ENCODE measurements at regions not wholly inside any gene's neighbourhood (a gene's known extent, or its start where the extent isn't known, plus 50 kb on each side); places are given as distances from the start of the nearest gene placed in this dataset.
"Not testable (repeated sequence)": the region's sequence is repeated elsewhere in the genome, so short reads cannot be mapped to it uniquely, and the experiment has no call there.

DNA sequence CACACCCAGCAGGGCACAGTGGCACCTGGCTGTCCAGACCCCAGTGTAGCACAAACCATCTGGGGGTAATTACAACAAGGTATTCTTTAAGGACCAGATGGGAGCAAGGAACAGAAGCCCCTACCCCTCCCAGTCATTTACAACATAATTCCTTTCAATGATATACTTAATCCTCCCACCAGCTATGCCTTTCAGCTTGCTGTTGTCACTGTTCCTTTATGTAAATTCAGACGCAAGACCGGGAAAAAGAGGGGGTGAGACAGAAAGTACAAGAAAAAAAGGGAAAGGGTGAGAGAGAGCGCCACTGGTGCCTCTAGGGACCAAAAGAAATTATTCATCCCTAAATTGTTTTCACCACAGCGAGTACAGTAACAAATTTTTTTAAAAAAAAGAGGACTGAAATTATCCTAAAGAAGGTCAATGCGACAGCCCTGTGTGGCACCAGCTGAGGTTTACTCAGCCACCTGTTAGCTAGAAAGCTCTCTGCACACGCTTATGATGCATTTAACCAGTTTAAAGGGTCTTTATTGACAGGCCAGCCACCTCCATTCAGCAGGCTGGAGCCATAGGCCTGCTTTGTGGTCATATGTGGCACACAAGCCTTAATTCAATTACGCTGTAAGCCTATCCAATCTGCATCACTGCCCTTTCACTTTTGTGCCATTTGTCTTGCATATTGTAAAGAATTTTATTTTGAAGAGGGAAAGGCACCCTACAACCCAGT lies 210.2 kb upstream of the ISL1 start:
- no peak for DNase-seq (ENCODE audit: low read depth)

GRCh38 chr5:51181208-51181894 lies 201.9 kb upstream of the ISL1 start:
- DNase-seq (ENCODE audit: low read depth) = no peak

GRCh38 chr5:51185850-51186329 lies 197.4 kb upstream of the ISL1 start:
- DNase-seq (ENCODE audit: low read depth) = no peak

- DNase-seq (ENCODE audit: low read depth) = no peak
Observed at GRCh38 chr5:51188001-51188591, 195.2 kb upstream of the ISL1 start.

GRCh38 chr5:51194671-51195070 lies 188.6 kb upstream of the ISL1 start:
- no peak for DNase-seq (ENCODE audit: low read depth)

DNA sequence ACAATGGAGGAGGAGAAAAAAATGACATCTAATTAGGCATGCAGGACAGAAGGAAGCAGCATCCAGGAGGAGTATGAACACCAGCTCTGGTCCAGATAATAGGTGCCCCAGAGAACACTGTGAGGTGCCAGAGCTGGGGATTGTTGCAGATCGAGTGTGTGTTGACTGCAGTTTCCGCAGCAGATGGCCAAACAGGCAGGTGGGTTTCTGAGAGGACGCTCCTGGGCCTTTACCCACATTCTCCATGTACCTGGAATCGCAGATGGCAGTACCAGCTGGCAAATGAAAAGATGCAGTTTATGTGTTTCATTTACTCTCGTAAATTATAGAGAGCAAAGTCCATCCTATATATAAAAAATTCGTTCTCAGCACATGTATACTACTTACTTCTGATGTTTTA lies 182.2 kb upstream of the ISL1 start:
- DNase-seq (ENCODE audit: low read depth) = no peak

DNA sequence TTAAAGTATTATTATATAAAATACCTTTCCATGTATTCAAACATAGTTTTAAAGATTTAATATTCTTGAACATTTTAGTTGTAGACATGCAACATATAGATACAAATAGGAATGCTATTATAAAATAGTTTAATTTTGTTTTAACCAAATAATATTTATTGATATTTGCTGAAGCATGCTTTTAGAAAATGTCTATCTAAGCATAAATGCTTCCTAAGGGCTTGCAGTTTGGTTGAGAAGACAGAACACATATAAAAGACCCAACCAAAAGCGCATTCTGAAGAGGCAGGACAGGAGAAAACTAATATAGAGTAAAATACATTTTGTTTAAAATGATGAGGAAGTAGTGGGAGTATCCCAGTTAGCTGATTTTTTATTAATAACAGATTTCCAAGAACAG lies 181.5 kb upstream of the ISL1 start:
- no peak for DNase-seq (ENCODE audit: low read depth)

- no peak for DNase-seq (ENCODE audit: low read depth)
Observed at GRCh38 chr5:51202161-51202560, 181.1 kb upstream of the ISL1 start.

- no peak for DNase-seq (ENCODE audit: low read depth)
Observed at GRCh38 chr5:51203598-51203997, 179.7 kb upstream of the ISL1 start.

- no peak for DNase-seq (ENCODE audit: low read depth)
Observed at GRCh38 chr5:51208296-51208695, 175.0 kb upstream of the ISL1 start.

GRCh38 chr5:51214746-51215145 lies 168.5 kb upstream of the ISL1 start:
- DNase-seq (ENCODE audit: low read depth) = no peak

DNA sequence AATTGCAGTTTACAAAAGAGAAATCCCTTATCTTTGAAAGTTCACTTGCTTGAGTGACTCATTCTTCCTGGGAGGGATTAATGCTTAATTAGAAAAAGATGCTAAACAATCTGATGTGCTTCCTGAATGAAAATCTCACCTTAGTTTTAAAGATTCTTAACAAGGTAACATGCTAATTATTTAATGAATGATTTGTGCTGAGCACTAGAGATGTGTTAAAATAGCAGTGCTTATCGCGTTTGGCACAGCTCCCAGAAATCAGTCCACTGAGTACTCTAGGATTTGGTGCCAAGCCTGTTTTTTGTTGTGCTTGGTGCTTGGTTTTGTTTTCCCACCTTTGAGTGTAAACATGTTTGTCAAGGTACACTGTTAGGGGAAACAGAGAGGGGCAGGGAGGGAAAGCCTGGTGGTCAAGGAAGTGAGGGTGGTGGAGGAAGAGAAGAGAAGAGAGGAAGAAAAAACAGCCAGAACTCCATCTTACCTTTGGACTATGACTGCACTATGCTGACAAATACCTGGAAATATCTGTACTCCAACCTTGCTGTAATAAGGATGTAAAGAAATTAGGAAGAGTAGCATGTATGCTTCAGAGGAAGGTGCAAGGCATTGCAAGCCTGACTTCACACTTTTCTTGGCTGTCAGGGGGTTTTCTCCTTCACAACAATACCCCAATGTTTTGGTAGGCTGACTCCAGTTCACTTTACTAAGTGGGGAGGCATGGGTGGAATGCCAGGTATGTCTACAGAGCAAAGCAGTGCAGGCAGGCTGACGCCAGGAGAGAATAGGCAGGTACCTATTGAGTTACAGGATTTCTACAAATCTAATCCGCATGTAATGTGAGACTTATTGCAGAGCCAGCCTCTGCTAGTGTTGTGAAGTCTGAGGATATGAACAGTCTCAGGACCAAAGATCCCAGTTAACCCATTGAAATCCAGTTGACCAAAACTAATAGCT lies 157.2 kb upstream of the ISL1 start:
- DNase-seq (ENCODE audit: low read depth) = no peak

GRCh38 chr5:51227963-51228470 lies 155.2 kb upstream of the ISL1 start:
- no peak for DNase-seq (ENCODE audit: low read depth)

DNA sequence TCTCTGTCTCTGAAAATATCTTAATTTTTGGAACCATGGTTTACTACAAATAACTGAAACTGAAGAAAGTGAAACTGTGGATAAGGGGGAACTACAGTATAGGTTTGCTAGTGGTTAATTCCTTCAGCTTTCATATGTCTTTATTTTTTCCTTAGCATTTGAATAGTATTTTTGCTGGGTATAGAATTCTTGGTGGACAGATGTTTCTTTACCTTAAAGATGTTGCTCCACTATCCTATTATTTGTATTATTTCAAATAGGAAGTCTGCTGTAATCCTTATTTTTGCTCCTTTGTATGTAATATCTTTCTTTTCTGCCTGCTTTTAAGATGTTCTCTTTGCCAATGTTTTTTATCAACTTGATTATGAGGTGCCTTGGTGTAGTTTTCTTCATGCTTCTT lies 152.9 kb upstream of the ISL1 start:
- no peak for DNase-seq (ENCODE audit: low read depth)

- no peak for DNase-seq (ENCODE audit: low read depth)
Observed at GRCh38 chr5:51242456-51242855, 140.8 kb upstream of the ISL1 start.

DNA sequence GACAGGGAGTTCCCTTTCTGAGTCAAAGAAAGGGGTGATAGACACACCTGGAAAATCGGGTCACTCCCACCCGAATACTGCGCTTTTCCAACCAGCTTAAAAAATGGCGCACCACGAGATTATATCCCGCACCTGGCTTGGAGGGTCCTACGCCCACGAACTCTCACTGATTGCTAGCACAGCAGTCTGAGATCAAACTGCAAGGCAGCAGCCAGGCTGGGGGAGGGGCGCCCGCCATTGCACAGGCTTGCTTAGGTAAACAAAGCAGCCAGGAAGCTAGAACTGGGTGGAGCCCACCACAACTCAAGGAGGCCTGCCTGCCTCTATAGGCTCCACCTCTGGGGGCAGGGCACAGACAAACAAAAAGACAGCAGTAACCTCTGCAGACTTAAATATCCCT lies 132.3 kb upstream of the ISL1 start:
- DNase-seq (ENCODE audit: low read depth) = not testable (repeated sequence)

DNA sequence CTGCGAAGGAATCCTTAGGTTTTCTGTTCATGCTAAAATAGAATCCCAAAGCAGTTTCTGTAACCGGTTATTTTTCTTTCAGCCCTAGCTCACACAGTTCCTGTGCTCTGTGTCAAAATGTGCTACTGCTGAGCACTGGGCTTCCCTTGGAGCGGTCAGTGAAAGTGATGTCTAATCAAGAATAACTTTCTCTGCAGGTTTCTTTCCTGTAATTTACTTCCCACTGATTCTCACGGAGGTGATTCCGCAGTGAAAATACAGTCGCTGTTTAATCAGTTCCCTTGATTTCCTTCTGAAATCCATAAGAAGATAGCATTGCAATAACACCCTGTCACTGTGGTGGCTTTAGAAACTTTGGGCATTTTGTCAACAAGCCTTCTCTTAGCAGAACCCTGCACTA lies 112.0 kb upstream of the ISL1 start:
- DNase-seq (ENCODE audit: low read depth) = no peak

GRCh38 chr5:51273021-51273420 lies 110.2 kb upstream of the ISL1 start:
- no peak for DNase-seq (ENCODE audit: low read depth)

GRCh38 chr5:51273871-51274270 lies 109.4 kb upstream of the ISL1 start:
- no peak for DNase-seq (ENCODE audit: low read depth)

GRCh38 chr5:51275428-51275827 lies 107.8 kb upstream of the ISL1 start:
- DNase-seq (ENCODE audit: low read depth) = no peak

DNA sequence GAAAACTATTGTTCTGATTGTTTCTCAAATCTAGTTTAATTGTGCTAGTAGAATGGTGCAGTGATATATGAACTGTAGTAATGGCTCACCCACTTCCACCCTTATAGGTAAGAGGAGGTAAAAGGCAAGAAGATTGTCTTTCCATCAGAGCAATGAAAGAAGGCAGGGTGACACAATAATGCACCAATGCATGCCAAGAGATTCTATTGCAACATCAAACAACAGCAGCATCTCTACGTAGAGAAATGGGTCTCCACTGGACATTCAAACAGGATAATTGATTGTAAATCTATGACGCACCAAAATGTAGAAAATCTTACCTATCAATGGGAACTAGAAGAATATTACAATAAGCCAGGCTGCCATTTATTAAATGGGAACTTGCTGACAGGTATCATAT lies 107.0 kb upstream of the ISL1 start:
- no peak for DNase-seq (ENCODE audit: low read depth)

- DNase-seq (ENCODE audit: low read depth) = no peak
Observed at GRCh38 chr5:51278539-51278938, 104.7 kb upstream of the ISL1 start.

Measured in stimulated activated CD8-positive, alpha-beta memory T cell treated with anti-CD3 and anti-CD28 coated beads, Interleukin-4, amount 100 ng/mL, for 24 hours (primary cell).